ENCODE measurements at regions not wholly inside any gene's neighbourhood (a gene's known extent, or its start where the extent isn't known, plus 50 kb on each side); places are given as distances from the start of the nearest gene placed in this dataset.

- no peak for DNase-seq (ENCODE audit: low spot score)
Measured at GRCh38 chr3:74507691-74508090, 106.8 kb downstream of the CNTN3 start.

DNA sequence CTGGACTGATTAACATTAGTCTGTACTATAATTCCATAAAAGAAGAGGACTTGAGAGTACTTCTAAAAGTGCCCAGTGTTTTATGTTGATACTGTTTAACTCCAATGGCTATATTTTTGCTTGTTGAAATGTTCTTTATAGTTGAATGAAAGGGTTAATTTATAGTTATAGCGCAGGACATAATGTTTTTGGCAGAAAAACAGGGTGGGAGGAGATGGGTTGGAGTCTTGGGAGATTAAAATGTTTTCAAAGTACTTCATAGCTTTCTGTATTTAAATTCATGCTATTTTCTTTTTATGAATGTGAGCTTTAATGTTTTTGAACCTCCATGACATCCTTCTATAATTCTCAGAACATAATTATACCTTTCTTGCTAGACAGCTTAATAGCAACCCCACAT is 108.2 kb downstream of the CNTN3 start:
- no peak for DNase-seq (ENCODE audit: low spot score)

GRCh38 chr3:74501007-74501406 is 113.5 kb downstream of the CNTN3 start:
- no peak for DNase-seq (ENCODE audit: low spot score)

DNA sequence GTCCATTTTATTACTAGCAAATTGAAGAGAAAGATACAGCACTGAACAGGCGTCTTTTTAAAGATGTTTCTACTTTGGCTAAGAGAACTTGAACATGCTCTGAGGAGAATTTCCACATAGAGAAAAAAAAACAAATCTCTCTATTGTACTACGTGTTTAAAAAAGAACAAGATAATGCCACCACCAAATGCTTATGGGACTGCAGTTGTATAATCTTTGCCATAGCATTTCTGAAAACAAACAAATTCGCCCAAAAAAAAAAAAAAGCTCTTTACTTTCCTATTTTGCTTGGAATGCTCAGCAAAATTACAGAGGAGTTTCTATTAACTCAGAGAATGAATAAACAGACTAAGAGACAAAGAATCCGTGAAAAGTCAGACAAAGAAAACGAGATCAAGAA is 114.2 kb downstream of the CNTN3 start:
- no peak for DNase-seq (ENCODE audit: low spot score)

DNA sequence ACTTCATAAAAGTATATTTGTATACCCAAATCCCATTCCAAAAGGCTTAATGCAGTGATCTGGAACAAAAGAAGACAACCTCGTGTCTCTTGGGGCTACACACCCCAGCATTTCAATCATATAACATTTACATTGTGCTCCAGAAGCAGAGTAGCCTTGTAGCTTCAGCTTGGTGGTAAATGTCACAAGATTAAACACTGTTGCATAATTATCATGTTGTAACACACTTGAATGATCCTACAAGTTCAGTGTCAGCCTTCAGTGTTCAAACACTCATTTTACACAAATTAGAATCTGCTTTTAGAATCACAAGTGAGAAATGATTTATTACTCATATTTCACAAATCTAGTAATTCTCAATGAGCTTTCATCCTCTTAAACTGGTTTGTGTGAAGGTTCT is 122.6 kb downstream of the CNTN3 start:
- DNase-seq (ENCODE audit: low spot score), result no peak

DNA sequence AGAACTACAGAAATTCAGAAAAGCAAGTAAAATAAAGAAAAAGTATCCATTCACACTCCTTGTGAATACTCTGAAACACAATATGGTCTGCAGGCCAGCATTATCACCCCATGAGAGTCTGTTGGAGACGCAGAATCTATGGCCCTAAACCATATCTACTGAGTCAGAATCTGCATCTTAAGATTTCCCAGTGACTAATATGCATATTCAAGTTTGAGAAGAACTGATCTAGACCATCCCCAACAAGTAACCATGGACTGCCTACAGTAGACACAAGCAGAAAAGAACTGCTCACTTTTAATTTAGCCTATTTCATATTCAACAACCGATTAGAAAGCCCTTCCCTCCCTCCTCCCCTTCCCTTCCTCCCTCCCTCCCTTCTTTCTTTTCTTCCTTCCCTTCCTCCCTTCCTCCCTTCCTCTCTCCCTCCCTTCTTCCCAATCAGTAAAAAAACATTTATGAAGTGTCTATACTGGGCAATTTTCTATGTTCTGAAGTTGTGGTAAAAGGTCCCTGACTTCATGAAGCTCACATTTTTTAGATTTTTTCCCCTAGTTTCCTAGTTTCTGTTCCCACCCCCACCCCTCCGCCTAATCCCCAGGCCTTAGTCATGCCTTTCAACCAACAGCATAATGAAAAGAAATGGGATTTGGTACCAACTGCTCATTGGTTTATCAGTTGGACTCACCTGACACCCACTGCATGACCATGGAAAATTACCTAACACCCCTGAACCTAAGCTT is 125.2 kb downstream of the CNTN3 start:
- no peak for DNase-seq (ENCODE audit: low spot score)

DNA sequence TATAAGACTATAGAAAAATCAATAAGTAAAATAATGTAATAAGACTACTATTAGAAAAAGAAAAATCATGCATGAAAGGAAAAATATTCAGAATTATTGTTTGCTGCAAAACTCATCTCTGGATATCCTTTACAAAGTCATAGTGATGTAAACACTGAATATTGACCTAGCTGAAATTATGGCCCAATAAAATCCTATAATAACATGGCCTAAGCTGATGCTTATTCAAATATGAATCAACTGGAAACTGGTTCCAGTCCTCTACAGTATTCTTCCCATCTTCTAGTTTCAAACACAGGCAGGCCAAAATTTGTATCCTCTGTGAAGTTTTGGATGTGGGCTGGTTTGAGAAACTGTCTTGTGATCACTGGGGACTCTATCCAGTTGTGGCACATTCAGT is 134.5 kb downstream of the CNTN3 start:
- no peak for DNase-seq (ENCODE audit: low spot score)

GRCh38 chr3:74470313-74470712 is 144.1 kb downstream of the CNTN3 start:
- no peak for DNase-seq (ENCODE audit: low spot score)

DNA sequence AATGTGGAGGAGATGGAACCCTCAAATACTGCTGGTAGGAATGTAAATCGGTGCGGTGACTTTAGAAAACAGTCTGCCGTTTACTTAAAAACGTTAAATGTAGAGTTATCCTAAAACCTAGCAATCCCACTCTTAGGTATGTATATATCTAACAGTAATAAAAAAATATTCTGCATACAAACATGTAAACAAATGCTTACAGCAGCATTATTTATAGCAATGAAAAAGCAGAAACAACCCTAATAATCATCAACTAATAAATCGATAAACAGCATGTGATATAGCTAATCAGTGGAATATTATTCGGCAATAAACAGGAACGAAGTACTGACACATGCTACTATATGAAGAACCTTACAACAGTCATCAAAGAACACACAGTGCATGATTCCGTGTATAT is 144.7 kb downstream of the CNTN3 start:
- DNase-seq (ENCODE audit: low spot score), result no peak

DNA sequence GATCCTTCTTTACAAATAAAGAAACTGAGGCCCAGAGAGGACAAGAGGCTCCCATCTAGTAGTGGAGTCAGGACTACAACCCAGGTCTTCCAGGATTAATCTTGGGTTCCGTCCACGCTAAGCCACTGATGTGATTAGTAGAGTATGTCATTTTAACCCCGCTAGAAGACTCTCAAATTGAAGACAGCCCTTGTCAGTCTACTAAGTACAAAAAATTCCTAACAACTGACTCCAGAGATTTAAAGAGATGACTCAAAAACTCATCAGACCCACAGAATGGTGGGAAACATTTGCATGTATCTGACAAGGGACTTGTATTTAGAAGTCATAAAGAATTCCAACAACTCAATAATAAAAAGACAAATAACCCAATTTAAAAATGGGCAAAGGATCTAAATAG is 145.3 kb downstream of the CNTN3 start:
- no peak for DNase-seq (ENCODE audit: low spot score)

- DNase-seq (ENCODE audit: low spot score), result peak; percentile 13
Measured at GRCh38 chr3:74465715-74466410, 148.6 kb downstream of the CNTN3 start.

- DNase-seq (ENCODE audit: low spot score), result no peak
Measured at GRCh38 chr3:74463515-74463914, 150.9 kb downstream of the CNTN3 start.

DNA sequence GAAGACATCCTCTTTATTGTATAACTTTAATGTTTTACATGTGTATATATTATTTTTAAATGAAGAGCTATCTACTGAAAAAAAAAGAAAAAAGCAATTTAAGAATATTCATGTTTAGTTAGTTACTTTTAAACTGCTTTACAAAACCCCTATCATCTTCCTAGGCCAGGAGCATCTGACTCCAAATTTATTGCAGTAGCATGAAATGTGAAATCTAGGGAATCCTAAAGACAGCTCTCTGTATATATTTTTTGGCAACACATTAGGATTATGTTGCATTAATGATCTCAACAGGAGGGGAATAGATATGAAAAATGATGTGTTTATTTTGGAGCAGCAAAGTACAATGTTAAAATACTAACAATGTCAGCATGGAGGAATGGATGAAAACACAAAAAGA is 158.3 kb downstream of the CNTN3 start:
- DNase-seq (ENCODE audit: low spot score), result no peak

DNA sequence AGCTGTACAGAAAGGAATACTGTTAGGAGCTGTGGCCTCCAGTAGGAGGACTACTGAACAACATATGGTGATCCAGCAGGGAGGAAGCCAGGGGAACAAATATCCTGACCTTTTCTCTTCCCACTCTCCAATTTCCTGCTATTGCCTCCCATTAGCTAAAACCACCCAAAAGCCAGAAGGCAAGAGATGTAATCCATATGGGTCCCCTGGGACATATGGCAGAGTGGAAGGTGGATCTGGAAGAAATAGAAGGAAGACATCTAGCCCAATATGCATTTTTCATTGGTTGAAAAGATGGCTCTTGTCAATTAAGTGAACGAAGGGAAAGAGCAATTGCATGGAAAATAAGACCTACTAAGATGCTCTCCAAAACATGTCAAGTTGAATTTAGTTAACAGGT is 167.2 kb downstream of the CNTN3 start:
- DNase-seq (ENCODE audit: low spot score), result no peak

DNA sequence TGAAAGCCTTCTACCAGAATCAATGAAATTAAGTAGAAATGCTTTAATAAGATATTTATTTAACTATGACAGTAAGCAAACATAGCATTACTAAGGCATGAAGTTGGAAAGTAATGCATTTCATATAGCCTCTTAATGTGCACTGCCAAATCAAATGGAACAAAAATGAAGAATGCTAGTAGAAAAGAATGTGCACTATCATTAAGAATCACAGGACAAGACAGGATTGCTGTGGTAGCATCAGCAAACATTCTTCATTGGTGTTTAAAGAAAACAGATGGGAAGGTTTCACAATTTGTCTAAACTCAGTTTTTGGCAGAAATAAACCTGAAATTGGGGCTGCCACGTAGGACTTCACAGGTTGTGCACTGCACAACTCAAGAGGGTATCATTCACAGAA is 168.9 kb downstream of the CNTN3 start:
- no peak for DNase-seq (ENCODE audit: low spot score)

- DNase-seq (ENCODE audit: low spot score), result no peak
Measured at GRCh38 chr3:74443102-74443501, 171.4 kb downstream of the CNTN3 start.

DNA sequence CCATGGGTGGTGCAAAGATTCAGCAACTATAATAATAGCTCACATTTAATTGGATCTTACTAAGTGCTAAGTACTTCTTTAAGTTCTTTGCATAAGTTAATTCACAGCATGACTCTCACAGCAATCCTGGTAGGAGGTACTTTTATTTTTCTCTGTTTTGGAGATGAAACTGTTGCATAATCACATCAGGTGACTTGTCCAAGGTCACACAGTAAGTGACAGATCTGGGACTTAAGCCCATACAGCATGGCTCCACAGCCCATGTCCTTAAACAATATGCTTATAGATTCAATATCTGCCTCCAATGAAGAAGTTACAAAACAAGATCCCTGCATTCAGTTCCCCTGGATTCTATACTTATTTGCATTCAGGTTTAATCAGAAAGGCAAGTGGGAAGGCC is 171.8 kb downstream of the CNTN3 start:
- no peak for DNase-seq (ENCODE audit: low spot score)

GRCh38 chr3:74442068-74442467 is 172.4 kb downstream of the CNTN3 start:
- no peak for DNase-seq (ENCODE audit: low spot score)

GRCh38 chr3:74436184-74436583 is 178.3 kb downstream of the CNTN3 start:
- DNase-seq (ENCODE audit: low spot score), result no peak

DNA sequence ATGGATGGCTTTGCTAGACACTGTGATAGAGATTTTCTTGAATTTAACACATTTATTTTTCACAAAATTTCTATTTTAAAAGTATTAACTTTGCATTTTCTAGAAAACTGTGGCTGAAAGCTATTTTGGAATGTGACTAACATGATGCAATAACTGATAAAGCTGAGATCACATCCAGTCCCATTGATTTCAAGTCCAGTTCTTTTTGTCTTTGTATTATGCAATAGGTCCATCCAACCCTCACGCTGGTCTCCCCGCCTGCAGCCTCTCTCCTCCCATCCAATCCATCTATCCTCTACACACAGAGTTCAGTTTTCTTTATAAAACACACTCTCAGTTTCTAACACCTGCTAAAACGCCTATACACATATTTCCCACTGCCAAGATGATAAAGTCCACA is 178.8 kb downstream of the CNTN3 start:
- no peak for DNase-seq (ENCODE audit: low spot score)

GRCh38 chr3:74434406-74434805 is 180.1 kb downstream of the CNTN3 start:
- no peak for DNase-seq (ENCODE audit: low spot score)

DNA sequence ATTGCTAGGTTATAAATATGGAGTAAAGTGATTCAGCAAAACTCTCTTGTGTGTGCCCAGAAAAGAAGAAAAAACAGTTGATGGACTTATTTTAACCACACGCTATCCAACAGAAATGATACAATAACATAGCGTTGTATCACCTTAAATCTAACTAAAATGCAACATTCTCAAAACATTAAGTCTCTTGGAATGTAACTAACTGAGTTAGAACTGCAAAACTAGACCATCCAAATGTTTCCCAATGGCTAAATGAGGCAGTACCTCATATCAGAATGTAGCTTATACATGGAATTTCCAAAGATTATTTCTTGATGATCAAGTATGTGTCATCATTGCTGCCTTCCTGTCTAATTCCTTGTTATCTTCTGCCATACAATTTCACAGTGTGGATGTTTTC is 187.9 kb downstream of the CNTN3 start:
- DNase-seq (ENCODE audit: low spot score), result no peak

DNA sequence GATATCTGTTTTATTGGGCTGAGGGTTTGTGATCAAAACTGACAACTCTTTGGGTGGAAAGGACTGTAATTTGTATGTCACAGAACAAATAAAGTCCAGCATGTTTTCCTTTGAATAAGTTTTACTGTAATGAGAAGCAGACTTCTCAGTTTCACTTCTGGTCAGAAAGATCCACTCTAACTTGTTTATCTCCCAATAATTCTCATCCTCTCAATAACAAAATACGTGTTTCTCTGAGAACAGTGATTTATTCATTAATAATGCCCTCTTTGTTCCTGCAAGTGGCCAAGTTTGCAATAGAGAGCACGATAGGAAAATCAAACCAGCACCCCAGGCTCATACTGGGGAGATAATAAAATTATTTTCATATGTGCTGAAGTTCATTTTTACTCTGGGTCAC is 190.6 kb downstream of the CNTN3 start:
- DNase-seq (ENCODE audit: low spot score), result peak; percentile 9

GRCh38 chr3:74420538-74421124 is 193.8 kb downstream of the CNTN3 start:
- no peak for DNase-seq (ENCODE audit: low spot score)

Measured in Ammon's horn (tissue), 1 donor.